Coronary artery (tissue), 2 donors: ENCODE measurements at regions not wholly inside any gene's neighbourhood (a gene's known extent, or its start where the extent isn't known, plus 50 kb on each side); places are given as distances from the start of the nearest gene placed in this dataset.

Experiments used
- DNase-seq: peaks from one replicate; pipeline ENCODE4 v3.0.0-alpha.2; 2017; ENCODE audit warnings: low spot score
- H3K27ac ChIP-seq, 2 donors: fragments of 200-600 bp; sonication (generic); one replicate each; pipeline ENCODE4 v1.5.1; 2016 to 2019
- H3K4me3 ChIP-seq: fragments of 200-600 bp; sonication (generic); 2 replicates; pipeline ENCODE4 v1.5.1; 2016; ENCODE audit warnings: mild to moderate bottlenecking, moderate library complexity
- TF ChIP-seq, protein P1 (sequence below): fragments of 200-600 bp; sonication (generic); IDR thresholded peaks from one replicate; pipeline ENCODE4 v1.5.1; 2019; ENCODE audit warnings: antibody characterized with exemption

DNA sequence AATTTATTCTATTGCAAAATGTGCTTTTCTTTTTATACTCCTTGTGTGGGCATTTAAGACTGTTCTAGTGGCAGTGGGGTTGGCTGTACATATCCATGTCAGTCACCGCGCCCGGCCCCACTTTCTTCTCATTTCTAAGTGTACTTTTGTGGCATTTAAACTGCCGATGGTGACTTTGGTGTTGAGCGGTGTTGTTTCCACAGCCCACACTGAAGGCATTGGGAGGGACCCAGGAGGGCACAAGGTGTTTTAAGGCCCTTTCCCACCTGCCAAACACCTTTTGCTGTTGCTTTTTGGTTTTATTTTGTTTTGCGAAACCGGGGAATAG is 369.7 kb downstream of the MTX2 start:
- Histone ChIP-seq H3K4me3 (no peak overlapping the region), H3K27ac (no peak overlapping the region)
- TF ChIP-seq, protein P1, sequence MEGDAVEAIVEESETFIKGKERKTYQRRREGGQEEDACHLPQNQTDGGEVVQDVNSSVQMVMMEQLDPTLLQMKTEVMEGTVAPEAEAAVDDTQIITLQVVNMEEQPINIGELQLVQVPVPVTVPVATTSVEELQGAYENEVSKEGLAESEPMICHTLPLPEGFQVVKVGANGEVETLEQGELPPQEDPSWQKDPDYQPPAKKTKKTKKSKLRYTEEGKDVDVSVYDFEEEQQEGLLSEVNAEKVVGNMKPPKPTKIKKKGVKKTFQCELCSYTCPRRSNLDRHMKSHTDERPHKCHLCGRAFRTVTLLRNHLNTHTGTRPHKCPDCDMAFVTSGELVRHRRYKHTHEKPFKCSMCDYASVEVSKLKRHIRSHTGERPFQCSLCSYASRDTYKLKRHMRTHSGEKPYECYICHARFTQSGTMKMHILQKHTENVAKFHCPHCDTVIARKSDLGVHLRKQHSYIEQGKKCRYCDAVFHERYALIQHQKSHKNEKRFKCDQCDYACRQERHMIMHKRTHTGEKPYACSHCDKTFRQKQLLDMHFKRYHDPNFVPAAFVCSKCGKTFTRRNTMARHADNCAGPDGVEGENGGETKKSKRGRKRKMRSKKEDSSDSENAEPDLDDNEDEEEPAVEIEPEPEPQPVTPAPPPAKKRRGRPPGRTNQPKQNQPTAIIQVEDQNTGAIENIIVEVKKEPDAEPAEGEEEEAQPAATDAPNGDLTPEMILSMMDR: no peak
- no peak for DNase-seq

DNA sequence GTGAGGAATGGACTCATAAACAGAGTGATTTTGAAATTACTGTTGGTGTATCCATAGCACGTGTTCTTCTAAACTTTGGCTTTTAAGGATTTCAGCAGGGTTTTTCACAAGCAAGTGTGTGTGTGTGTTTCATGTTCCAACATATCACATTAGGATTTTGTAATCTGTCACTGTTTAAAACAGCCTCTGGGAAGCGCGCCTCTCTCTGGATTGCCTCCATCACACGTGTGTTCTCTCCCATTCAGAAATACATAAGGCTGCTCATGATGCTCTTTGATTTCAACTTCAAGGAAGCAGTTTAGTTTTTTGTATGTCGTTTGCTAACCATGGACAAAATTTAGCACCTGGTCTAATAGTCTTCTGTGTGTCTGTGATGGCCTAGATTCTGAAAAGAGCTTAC is 370.4 kb downstream of the MTX2 start:
- Histone ChIP-seq H3K4me3 (no peak overlapping the region), H3K27ac (no peak overlapping the region)
- TF ChIP-seq, protein P1: no peak
- no peak for DNase-seq

DNA sequence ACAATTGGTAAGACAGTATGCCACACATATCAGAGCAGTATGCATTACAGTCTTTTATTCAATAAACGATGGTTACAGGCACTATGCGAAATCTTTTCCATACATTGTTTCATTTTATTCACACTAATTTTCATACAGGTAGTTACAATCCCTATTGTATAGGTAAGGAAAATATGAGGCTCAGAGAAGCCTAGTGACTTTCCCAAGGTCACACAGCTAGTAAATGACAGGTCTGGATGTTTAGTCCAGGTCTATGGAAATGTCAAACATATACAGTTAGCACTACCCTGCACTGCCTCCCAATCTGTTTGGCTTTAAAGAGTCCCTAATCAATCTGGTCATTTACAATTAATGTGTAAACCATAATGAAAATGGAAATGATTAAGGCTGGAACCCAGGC is 372.2 kb downstream of the MTX2 start:
- TF ChIP-seq, protein P1: no peak
- no peak overlapping the region for H3K4me3 ChIP-seq
- no peak for DNase-seq
- H3K27ac ChIP-seq: no peak overlapping the region

DNA sequence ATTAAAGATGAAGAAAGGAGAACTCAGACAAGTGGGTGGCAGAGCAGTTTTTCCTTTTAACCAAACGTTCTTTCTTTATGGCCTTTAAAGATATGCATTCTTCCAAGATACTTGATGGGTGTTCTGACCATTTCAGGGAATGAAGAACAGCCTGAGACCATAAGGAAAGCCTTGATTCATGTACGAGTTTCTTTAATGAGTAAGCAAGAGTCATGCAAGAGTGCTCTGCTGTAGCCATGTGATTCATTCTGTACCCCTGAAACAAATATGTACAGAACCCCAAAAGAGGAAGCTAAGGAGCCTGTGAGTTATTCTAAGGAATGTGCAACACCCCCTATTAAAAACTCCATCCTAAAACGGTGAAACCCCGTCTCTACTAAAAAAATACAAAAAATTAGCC is 372.8 kb downstream of the MTX2 start:
- TF ChIP-seq, protein P1: no peak
- Histone ChIP-seq H3K4me3 (no peak overlapping the region), H3K27ac (no peak overlapping the region)
- no peak for DNase-seq

DNA sequence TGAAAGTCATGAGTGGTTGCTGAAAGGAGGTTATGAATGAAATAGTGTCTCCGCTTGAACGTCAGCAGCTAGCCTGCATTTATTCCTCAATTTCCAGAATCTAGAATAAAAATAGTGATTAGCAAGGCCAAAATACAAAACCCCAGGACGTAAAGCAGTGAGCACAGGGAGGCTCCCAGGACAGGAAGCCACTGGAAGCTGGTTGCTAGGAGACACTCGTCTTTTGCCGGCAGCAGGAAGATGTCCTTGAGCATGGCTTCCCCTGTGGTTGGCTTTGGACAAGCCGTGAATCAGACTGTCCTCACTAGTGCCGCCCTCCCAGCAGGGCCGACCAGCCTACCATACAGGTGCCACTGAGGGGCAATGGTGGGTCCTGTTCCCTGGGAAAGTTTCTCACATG is 374.4 kb downstream of the MTX2 start:
- TF ChIP-seq, protein P1: no peak
- Histone ChIP-seq H3K27ac (no peak overlapping the region), H3K4me3 (no peak overlapping the region)
- no peak for DNase-seq

DNA sequence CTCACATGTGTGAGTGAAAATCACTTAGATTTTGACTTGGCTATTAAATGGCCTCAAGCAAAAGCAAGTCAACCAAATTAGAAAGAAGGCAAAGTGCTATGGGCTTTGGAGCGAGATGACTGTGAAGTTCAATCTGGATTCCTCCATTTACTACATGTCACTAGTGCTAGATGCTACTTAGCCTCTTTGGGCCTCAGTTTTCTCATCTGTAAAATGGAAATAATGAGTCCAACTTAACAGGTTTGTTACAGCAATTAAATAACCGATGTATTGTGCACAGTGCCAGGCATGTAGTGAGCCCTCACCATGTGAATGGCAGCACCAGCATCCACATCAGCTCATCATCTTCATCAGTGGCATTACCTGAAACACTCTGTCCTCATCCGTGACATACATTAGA is 376.3 kb downstream of the MTX2 start:
- H3K27ac ChIP-seq: no peak overlapping the region
- TF ChIP-seq, protein P1: no peak
- DNase-seq: no peak
- no peak overlapping the region for H3K4me3 ChIP-seq

DNA sequence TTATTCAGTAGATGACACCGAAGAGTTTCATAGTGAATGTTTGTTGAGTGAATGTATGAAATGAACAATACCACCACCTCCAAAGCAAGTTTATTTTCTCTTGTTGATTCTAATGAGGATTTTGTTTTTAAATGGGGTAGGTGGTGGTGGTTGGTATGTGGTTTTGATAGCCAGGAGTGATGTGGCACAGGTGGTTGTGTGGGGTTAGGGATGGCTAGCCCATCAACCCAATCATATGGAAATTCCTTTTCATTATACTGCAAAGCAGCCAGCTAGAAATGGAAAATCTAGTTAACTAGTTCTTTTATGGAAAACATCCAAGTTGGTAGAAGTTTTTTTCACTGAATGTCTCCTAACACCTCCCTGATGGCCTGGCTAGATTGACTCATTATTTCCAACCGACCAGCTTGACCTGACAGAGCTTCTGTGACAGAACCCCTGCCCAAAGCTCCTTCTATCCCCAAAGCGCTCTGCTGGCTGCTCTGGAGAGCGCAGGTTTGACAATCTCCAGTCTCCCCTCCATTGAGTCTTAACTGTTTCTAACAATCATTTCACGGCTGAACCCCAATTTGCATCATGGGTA is 376.9 kb downstream of the MTX2 start:
- TF ChIP-seq, protein P1: no peak
- no peak for DNase-seq
- H3K27ac ChIP-seq: no peak overlapping the region
- H3K4me3 ChIP-seq: no peak overlapping the region
